HepG2 (cell line): ENCODE measurements at regions not wholly inside any gene's neighbourhood (a gene's known extent, or its start where the extent isn't known, plus 50 kb on each side); places are given as distances from the start of the nearest gene placed in this dataset.
A peak's percentile ranks its signal among the peaks of the same experiment; 100 is the strongest.

Experiments used
- ATAC-seq: fragments of 200-7000 bp; cut with Tn5 transposase; 3 replicates; pipeline ENCODE4 v1.9.1; 2020; ENCODE audit warnings: mild to moderate bottlenecking, moderate library complexity
- BruUV-seq: library from RNA; stranded (reverse); fragments of 400-500 nt; replicated peaks from 2 replicates; lab custom pipeline; 2021; lab: Mats Ljungman, UMichigan
- CTCF ChIA-PET: fragments of 300-600 bp; formaldehyde crosslinking; extraction: SDS; loops from one replicate; lab custom pipeline; 2021; ENCODE audit warnings: low total read pairs, inconsistent platforms, low intra/inter-chr PET ratio; lab: Yijun Ruan, JAX
- POLR2A ChIA-PET: fragments of 350-600 bp; sonication (Branson Sonifier 250); formaldehyde crosslinking; loops from one replicate; lab custom pipeline; 2020; ENCODE audit warnings: antibody characterized with exemption, inconsistent platforms; lab: Yijun Ruan, JAX
- DNase-seq: peaks from one replicate; pipeline ENCODE4 v3.0.0-alpha.2; 2015; ENCODE audit warnings: low spot score
- FAIRE-seq: peaks from 3 replicates; lab custom pipeline; 2011; peaks lifted over from hg19 to GRCh38; lab: Jason Lieb, UNC
- H2AFZ ChIP-seq: one replicate; pipeline ENCODE4 v1.6.1; 2011; ENCODE audit warnings: low read length, inconsistent platforms
- H3K27ac ChIP-seq: fragments of 300-600 bp; 3 replicates; pipeline ENCODE4 v1.8.0; 2011; ENCODE audit warnings: mixed run types, mild to moderate bottlenecking, mixed read lengths, low read length, inconsistent platforms; ENCODE audit not compliant: insufficient read depth; ENCODE audit errors: extremely low read length
- H3K27me3 ChIP-seq, 2 experiments: fragments of 200-600 bp in 1 of 2; 2 replicates in 1 of 2; 3 replicates in 1 of 2; pipeline versions ENCODE4 v1.6.0 to v1.8.0; 2011; ENCODE audit warnings: low read length in 2 of 2, mild to moderate bottlenecking in 2 of 2, moderate library complexity in 2 of 2, inconsistent platforms in 1 of 2; ENCODE audit not compliant: insufficient read depth in 2 of 2, control insufficient read depth in 1 of 2
- H3K36me3 ChIP-seq, 2 experiments: fragments of 200-600 bp in 1 of 2; replicated peaks in 1 of 2; 2 replicates in 1 of 2; 3 replicates in 1 of 2; pipeline versions ENCODE4 v1.5.1 to v1.8.0; 2011; ENCODE audit warnings: low read length in 2 of 2, inconsistent platforms in 1 of 2; ENCODE audit not compliant: insufficient read depth in 2 of 2, control insufficient read depth in 1 of 2
- H3K4me1 ChIP-seq: 2 replicates; pipeline ENCODE4 v1.5.1; 2012; ENCODE audit warnings: low read length, inconsistent platforms; ENCODE audit not compliant: insufficient read depth
- H3K4me2 ChIP-seq: 2 replicates; pipeline ENCODE4 v1.6.0; 2011; ENCODE audit warnings: low read depth, low read length, inconsistent platforms
- H3K4me3 ChIP-seq, 3 experiments: fragments of 200-600 bp in 1 of 3; sonication (generic), shearing (Covaris generic) in 1 of 3; replicated peaks in 1 of 3; 2 replicates each; pipeline ENCODE4 v1.5.1; 2011 to 2016; ENCODE audit warnings: low read length in 3 of 3, inconsistent platforms in 2 of 3, low read depth in 2 of 3, mild to moderate bottlenecking in 2 of 3, control low read depth in 1 of 3, mixed read lengths in 1 of 3; ENCODE audit not compliant: insufficient read depth in 1 of 3
- H3K79me2 ChIP-seq: one replicate; pipeline ENCODE4 v1.6.1; 2011; ENCODE audit warnings: low read length, inconsistent platforms; ENCODE audit not compliant: insufficient read depth
- H3K9ac ChIP-seq: 2 replicates; pipeline ENCODE4 v1.6.0; 2011; ENCODE audit warnings: mild to moderate bottlenecking, low read depth, low read length, inconsistent platforms; ENCODE audit not compliant: insufficient read depth
- H3K9me3 ChIP-seq: 2 replicates; pipeline ENCODE4 v1.5.1; 2012; ENCODE audit warnings: mild to moderate bottlenecking, low read length
- H4K20me1 ChIP-seq: 2 replicates; pipeline ENCODE4 v1.6.0; 2011; ENCODE audit warnings: inconsistent platforms, mild to moderate bottlenecking, low read length, moderate library complexity; ENCODE audit not compliant: insufficient read depth
- CENPT ChIP-seq: sonication (generic); formaldehyde crosslinking; IDR thresholded peaks from 2 replicates; pipeline ENCODE4 v1.8.0; 2022; ENCODE audit warnings: low read depth, mild to moderate bottlenecking, moderate library complexity, missing genetic modification reagents
- CHD2 ChIP-seq: IDR thresholded peaks from 2 replicates; pipeline ENCODE4 v1.6.1; 2011; ENCODE audit warnings: low read depth, low read length, improper control_type of control experiment
- FOXK1 ChIP-seq: sonication (generic); formaldehyde crosslinking; IDR thresholded peaks from 2 replicates; pipeline ENCODE4 v1.4.0; 2020; ENCODE audit warnings: low read depth, missing genetic modification reagents, borderline replicate concordance
- HMG20A ChIP-seq: IDR thresholded peaks from 2 replicates; pipeline ENCODE4 v1.6.1; 2016; ENCODE audit warnings: borderline replicate concordance
- IKZF4 ChIP-seq: sonication (generic); formaldehyde crosslinking; IDR thresholded peaks from 2 replicates; pipeline ENCODE4 v1.5.1; 2020; ENCODE audit warnings: borderline replicate concordance, mild to moderate bottlenecking, low read depth, missing genetic modification reagents; ENCODE audit errors: not compliant biosample characterization
- PHF8 ChIP-seq: sonication (generic); formaldehyde crosslinking; IDR thresholded peaks from 2 replicates; pipeline ENCODE4 v1.5.0; 2020; ENCODE audit warnings: missing genetic modification reagents
- PPARG ChIP-seq: conservative IDR thresholded peaks from 2 replicates; pipeline ENCODE4 v1.6.1; 2016; ENCODE audit warnings: missing biosample characterization, missing genetic modification reagents
- SALL2 ChIP-seq: sonication (generic); formaldehyde crosslinking; IDR thresholded peaks from 2 replicates; pipeline ENCODE4 v1.8.1; 2023; ENCODE audit warnings: mild to moderate bottlenecking, missing genetic modification reagents, inconsistent platforms
- SATB2 ChIP-seq: sonication (generic); formaldehyde crosslinking; IDR thresholded peaks from 2 replicates; pipeline ENCODE4 v1.5.0; 2020; ENCODE audit warnings: missing genetic modification reagents
- SYNCRIP ChIP-seq: fragments of 200-400 bp; formaldehyde crosslinking; IDR thresholded peaks from 2 replicates; pipeline ENCODE4 v1.6.1; 2018; ENCODE audit warnings: mild to moderate bottlenecking, low read depth, low read length; ENCODE audit not compliant: insufficient read depth
- ZFP37 ChIP-seq: sonication (generic); formaldehyde crosslinking; IDR thresholded peaks from 2 replicates; pipeline ENCODE4 v1.4.0; 2020; ENCODE audit warnings: missing genetic modification reagents, borderline replicate concordance
- ZKSCAN1 ChIP-seq: fragments of 150-350 bp; IDR thresholded peaks from 2 replicates; pipeline ENCODE4 v1.6.1; 2014; ENCODE audit warnings: low read length
- ZNF256 ChIP-seq: sonication (generic); formaldehyde crosslinking; conservative IDR thresholded peaks from 2 replicates; pipeline ENCODE4 v1.4.0; 2020; ENCODE audit warnings: missing genetic modification reagents
- ZNF354B ChIP-seq: sonication (generic); formaldehyde crosslinking; IDR thresholded peaks from 2 replicates; pipeline ENCODE4 v1.8.0; 2022; ENCODE audit warnings: mild to moderate bottlenecking, missing genetic modification reagents
- ZNF589 ChIP-seq: sonication (generic); formaldehyde crosslinking; conservative IDR thresholded peaks from 2 replicates; pipeline ENCODE4 v1.8.0; 2022; ENCODE audit warnings: mild to moderate bottlenecking, moderate library complexity, missing genetic modification reagents
- WGBS: methylation state at CpG from one replicate; pipeline ENCODE4 v1.1.6; 2017; ENCODE audit warnings: low lambda C conversion rate; 5-methylcytosine and 5-hydroxymethylcytosine counted together
- in situ Hi-C: cut with HindIII; loops from 2 replicates; pipeline ENCODE4 v1.10.0; 2017; ENCODE audit warnings: low pct_unique_long_range_greater_than_20kb; ENCODE audit not compliant: extremely low pct_ligation_motif_present
- intact Hi-C: fragments of 100-400 bp; cut with micrococcal nuclease; formaldehyde crosslinking; loops from one replicate; pipeline ENCODE4 v1.10.0; 2022; ENCODE audit not compliant: unreplicated experiment
- TF ChIP-seq, protein P1 (sequence below): sonication (generic); formaldehyde crosslinking; IDR thresholded peaks from 2 replicates; pipeline ENCODE4 v1.8.1; 2023; ENCODE audit warnings: mild to moderate bottlenecking, missing genetic modification reagents, borderline replicate concordance
- TF ChIP-seq, protein P2 (sequence below): sonication (generic); formaldehyde crosslinking; IDR thresholded peaks from 2 replicates; pipeline ENCODE4 v1.5.0; 2020; ENCODE audit warnings: missing genetic modification reagents
- TF ChIP-seq, protein P3 (sequence below): sonication (generic); formaldehyde crosslinking; IDR thresholded peaks from 2 replicates; pipeline ENCODE4 v1.8.1; 2023; ENCODE audit warnings: missing genetic modification reagents, inconsistent platforms, borderline replicate concordance

DNA sequence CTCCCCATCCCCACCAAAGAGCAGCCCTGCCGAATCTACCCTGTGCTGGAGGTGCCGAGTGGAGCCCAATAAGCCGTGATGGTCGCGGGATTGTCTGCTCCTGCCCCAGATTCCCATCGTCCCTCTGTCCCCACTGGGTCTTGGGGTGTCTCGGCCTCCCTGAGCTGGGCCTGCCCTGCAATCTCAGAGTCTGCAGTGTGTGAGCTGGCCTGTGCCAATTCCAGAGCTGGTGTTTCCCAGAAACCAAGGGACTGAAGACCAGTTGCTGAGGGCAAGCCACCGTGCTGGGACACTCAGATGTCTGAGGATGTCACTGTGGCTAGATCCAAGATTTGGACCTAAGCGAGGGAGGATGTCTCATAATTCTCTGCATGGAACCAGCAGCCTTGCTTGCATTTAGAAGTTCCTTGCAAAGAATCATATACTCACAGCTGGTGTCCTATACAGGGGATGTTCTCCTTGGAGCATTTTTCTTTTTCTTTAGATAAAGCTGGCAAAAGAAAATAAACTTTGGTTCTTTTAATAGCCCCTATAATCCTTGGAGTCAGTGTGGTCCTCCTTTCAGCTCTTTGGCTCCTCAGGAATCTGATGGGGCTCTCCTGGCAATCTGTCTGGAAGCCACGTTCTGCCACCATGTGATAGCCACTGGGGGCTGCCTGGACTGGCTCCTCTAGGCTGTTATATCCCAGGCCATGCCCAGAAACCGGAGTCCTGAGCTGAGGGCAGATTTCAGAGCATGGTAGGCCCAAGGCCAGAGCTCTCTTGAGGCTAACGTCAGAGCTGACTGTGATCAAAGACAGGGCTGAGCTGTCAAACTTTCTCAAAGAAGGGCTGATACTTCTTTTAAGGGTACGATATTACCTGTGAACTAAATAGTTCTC, 140.1 kb upstream of the HAAO start:
- ATAC-seq (no peak), DNase-seq (no peak), FAIRE-seq (no peak)
- Histone ChIP-seq H3K9me3 (no peaks in the 10 kb centered on the region), H3K27me3 (no peaks in the 10 kb centered on the region), H3K9ac (no peak overlapping the region), H2AFZ (peak overlapping the region; percentile 38), H3K4me1 (peaks cover 100% of the 10 kb centered on the region), H3K4me3 (no peak overlapping the region), H3K36me3 (no peaks in the 10 kb centered on the region), H3K79me2 (no peaks in the 10 kb centered on the region), H3K4me2 (no peak overlapping the region), H4K20me1 (no peaks in the 10 kb centered on the region), H3K27ac (peak overlapping the region; percentile 14)
- in situ Hi-C loops, result no loop called here
- 66% methylated on average over 13 of the region's 13 CpGs for WGBS
- CTCF ChIA-PET, result interaction anchor here (1.7 kb wide), 1 partner anchor 73 kb away, joined by 5 read pairs; no protein-coding TSS in a partner anchor
- no TSS peak for BruUV-seq
- POLR2A ChIA-PET, result interaction anchor here (0.6 to 10.9 kb wide), 10 partner anchors 11 to 663 kb away, joined by 3 to 169 read pairs (median 3); partner anchors contain the start of genes THADA and ZFP36L2
- intact Hi-C loops, result no loop called here
- TF ChIP-seq ZFP37, result no peak
- TF ChIP-seq PHF8 (CRISPR knock-in tag), result 0 out of 2 replicates have a peak, but pooled peaks have one; percentile 11
- no peak for TF ChIP-seq SALL2 (CRISPR knock-in tag)
- no peak for TF ChIP-seq ZNF256 (CRISPR knock-in tag)
- TF ChIP-seq PPARG (CRISPR knock-in tag), result no peak
- no peak for TF ChIP-seq IKZF4 (CRISPR knock-in tag)
- no peak for TF ChIP-seq SATB2
- no peak for TF ChIP-seq CHD2
- TF ChIP-seq FOXK1 (CRISPR knock-in tag), result no peak
- TF ChIP-seq ZNF589 (CRISPR knock-in tag), result no peak
- TF ChIP-seq CENPT (CRISPR knock-in tag), result no peak
- no peak for TF ChIP-seq ZKSCAN1
- TF ChIP-seq HMG20A (CRISPR knock-in tag), result no peak
- TF ChIP-seq, protein P1, sequence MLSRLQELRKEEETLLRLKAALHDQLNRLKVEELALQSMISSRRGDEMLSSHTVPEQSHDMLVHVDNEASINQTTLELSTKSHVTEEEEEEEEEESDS (CRISPR knock-in tag), result no peak
- TF ChIP-seq, protein P2, sequence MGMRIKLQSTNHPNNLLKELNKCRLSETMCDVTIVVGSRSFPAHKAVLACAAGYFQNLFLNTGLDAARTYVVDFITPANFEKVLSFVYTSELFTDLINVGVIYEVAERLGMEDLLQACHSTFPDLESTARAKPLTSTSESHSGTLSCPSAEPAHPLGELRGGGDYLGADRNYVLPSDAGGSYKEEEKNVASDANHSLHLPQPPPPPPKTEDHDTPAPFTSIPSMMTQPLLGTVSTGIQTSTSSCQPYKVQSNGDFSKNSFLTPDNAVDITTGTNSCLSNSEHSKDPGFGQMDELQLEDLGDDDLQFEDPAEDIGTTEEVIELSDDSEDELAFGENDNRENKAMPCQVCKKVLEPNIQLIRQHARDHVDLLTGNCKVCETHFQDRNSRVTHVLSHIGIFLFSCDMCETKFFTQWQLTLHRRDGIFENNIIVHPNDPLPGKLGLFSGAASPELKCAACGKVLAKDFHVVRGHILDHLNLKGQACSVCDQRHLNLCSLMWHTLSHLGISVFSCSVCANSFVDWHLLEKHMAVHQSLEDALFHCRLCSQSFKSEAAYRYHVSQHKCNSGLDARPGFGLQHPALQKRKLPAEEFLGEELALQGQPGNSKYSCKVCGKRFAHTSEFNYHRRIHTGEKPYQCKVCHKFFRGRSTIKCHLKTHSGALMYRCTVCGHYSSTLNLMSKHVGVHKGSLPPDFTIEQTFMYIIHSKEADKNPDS, result no peak
- 0 out of 2 replicates have a peak, but pooled peaks have one; percentile 17 for TF ChIP-seq ZNF354B (CRISPR knock-in tag)
- TF ChIP-seq, protein P3, sequence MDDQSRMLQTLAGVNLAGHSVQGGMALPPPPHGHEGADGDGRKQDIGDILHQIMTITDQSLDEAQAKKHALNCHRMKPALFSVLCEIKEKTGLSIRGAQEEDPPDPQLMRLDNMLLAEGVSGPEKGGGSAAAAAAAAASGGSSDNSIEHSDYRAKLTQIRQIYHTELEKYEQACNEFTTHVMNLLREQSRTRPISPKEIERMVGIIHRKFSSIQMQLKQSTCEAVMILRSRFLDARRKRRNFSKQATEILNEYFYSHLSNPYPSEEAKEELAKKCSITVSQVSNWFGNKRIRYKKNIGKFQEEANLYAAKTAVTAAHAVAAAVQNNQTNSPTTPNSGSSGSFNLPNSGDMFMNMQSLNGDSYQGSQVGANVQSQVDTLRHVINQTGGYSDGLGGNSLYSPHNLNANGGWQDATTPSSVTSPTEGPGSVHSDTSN (CRISPR knock-in tag), result no peak
- TF ChIP-seq SYNCRIP, result no peak
